NCI-H748 (cell line): ENCODE measurements at regions not wholly inside any gene's neighbourhood (a gene's known extent, or its start where the extent isn't known, plus 50 kb on each side); places are given as distances from the start of the nearest gene placed in this dataset.
"Not testable (repeated sequence)": the region's sequence is repeated elsewhere in the genome, so short reads cannot be mapped to it uniquely, and the experiment has no call there.

Experiments used
- DNase-seq: peaks from one replicate; lab custom pipeline; 2025; ENCODE audit not compliant: unreplicated experiment; lab: John Stamatoyannopoulos, UW

- no peak for DNase-seq
These were observed 885.2 kb upstream of the ARRDC3 start for GRCh38 chr5:92268343-92268742.

- DNase-seq, result no peak
These were observed 884.7 kb upstream of the ARRDC3 start for GRCh38 chr5:92267830-92268229.

GRCh38 chr5:92265804-92266203 lies 882.7 kb upstream of the ARRDC3 start:
- DNase-seq, result no peak

- DNase-seq, result not testable (repeated sequence)
These were observed 872.5 kb upstream of the ARRDC3 start for GRCh38 chr5:92255605-92256004.

GRCh38 chr5:92248518-92248917 lies 865.4 kb upstream of the ARRDC3 start:
- no peak for DNase-seq

GRCh38 chr5:92242170-92242569 lies 859.1 kb upstream of the ARRDC3 start:
- no peak for DNase-seq

GRCh38 chr5:92237896-92238295 lies 854.8 kb upstream of the ARRDC3 start:
- no peak for DNase-seq

- DNase-seq, result peak; percentile 8
These were observed 839.3 kb upstream of the ARRDC3 start for GRCh38 chr5:92222449-92222848.

- not testable (repeated sequence) for DNase-seq
These were observed 833.7 kb upstream of the ARRDC3 start for GRCh38 chr5:92216852-92217251.

GRCh38 chr5:92215116-92215515 lies 832.0 kb upstream of the ARRDC3 start:
- DNase-seq, result no peak

GRCh38 chr5:92208265-92208664 lies 825.1 kb upstream of the ARRDC3 start:
- DNase-seq, result no peak

GRCh38 chr5:92207151-92207550 lies 824.0 kb upstream of the ARRDC3 start:
- no peak for DNase-seq

- DNase-seq, result no peak
These were observed 823.6 kb upstream of the ARRDC3 start for GRCh38 chr5:92206681-92207080.

- DNase-seq, result peak; percentile 65
These were observed 815.9 kb upstream of the ARRDC3 start for GRCh38 chr5:92199035-92199434.

GRCh38 chr5:92181656-92182055 lies 798.5 kb upstream of the ARRDC3 start:
- no peak for DNase-seq

- no peak for DNase-seq
These were observed 797.3 kb upstream of the ARRDC3 start for GRCh38 chr5:92180391-92180790.

GRCh38 chr5:92179651-92180050 lies 796.5 kb upstream of the ARRDC3 start:
- DNase-seq, result no peak

GRCh38 chr5:92177926-92178487 lies 794.9 kb upstream of the ARRDC3 start:
- DNase-seq, result no peak

GRCh38 chr5:92163906-92164305 lies 780.8 kb upstream of the ARRDC3 start:
- no peak for DNase-seq

- peak; percentile 90 for DNase-seq
These were observed 764.7 kb upstream of the ARRDC3 start for GRCh38 chr5:92147798-92148197.

- peak; percentile 98 for DNase-seq
These were observed 764.1 kb upstream of the ARRDC3 start for GRCh38 chr5:92147266-92147665.

- DNase-seq, result no peak
These were observed 762.7 kb upstream of the ARRDC3 start for GRCh38 chr5:92145852-92146251.

- DNase-seq, result no peak
These were observed 761.7 kb upstream of the ARRDC3 start for GRCh38 chr5:92144824-92145223.
